AG04450 (cell line): ENCODE measurements at regions not wholly inside any gene's neighbourhood (a gene's known extent, or its start where the extent isn't known, plus 50 kb on each side); places are given as distances from the start of the nearest gene placed in this dataset.
"Not testable (repeated sequence)": the region's sequence is repeated elsewhere in the genome, so short reads cannot be mapped to it uniquely, and the experiment has no call there.

Experiments used
- CTCF ChIA-PET: fragments of 300-600, 350-600 bp; formaldehyde crosslinking; extraction: SDS; loops from one replicate; lab custom pipeline; 2022; ENCODE audit warnings: antibody characterized with exemption, inconsistent platforms; lab: Charles Lee
- POLR2A ChIA-PET: fragments of 350-600 bp; formaldehyde crosslinking; extraction: SDS; loops from one replicate; lab custom pipeline; 2021; ENCODE audit warnings: antibody characterized with exemption, inconsistent platforms; lab: Yijun Ruan, JAX
- DNase-seq: peaks from one replicate; pipeline ENCODE4 v3.0.0-alpha.2; 2011; ENCODE audit warnings: low read depth, low spot score
- H3K27ac ChIP-seq: one replicate; pipeline ENCODE4 v1.5.1; 2012; ENCODE audit warnings: low read depth, low read length, control low read depth
- H3K27me3 ChIP-seq: one replicate; pipeline ENCODE4 v1.6.0; 2012; ENCODE audit warnings: low read length; ENCODE audit not compliant: control insufficient read depth, insufficient read depth
- H3K4me3 ChIP-seq: 2 replicates; pipeline ENCODE4 v1.5.1; 2011; ENCODE audit warnings: mild to moderate bottlenecking, low read depth, low read length, control low read depth
- H3K9me3 ChIP-seq: 2 replicates; pipeline ENCODE4 v1.5.1; 2012; ENCODE audit warnings: low read length; ENCODE audit not compliant: control insufficient read depth, insufficient read depth
- TF ChIP-seq, protein P1 (sequence below): IDR thresholded peaks from 2 replicates; pipeline ENCODE4 v1.5.1; 2011; ENCODE audit warnings: low read depth, low read length, control low read depth, inconsistent platforms

- ChIA-PET POLR2A (no interaction called here), CTCF (no interaction called here)
- TF ChIP-seq, protein P1, sequence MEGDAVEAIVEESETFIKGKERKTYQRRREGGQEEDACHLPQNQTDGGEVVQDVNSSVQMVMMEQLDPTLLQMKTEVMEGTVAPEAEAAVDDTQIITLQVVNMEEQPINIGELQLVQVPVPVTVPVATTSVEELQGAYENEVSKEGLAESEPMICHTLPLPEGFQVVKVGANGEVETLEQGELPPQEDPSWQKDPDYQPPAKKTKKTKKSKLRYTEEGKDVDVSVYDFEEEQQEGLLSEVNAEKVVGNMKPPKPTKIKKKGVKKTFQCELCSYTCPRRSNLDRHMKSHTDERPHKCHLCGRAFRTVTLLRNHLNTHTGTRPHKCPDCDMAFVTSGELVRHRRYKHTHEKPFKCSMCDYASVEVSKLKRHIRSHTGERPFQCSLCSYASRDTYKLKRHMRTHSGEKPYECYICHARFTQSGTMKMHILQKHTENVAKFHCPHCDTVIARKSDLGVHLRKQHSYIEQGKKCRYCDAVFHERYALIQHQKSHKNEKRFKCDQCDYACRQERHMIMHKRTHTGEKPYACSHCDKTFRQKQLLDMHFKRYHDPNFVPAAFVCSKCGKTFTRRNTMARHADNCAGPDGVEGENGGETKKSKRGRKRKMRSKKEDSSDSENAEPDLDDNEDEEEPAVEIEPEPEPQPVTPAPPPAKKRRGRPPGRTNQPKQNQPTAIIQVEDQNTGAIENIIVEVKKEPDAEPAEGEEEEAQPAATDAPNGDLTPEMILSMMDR = no peak
- Histone ChIP-seq H3K4me3 (no peak overlapping the region), H3K27me3 (no peaks in the 10 kb centered on the region), H3K9me3 (no peaks in the 10 kb centered on the region), H3K27ac (no peak overlapping the region)
- no peak for DNase-seq
Measured at GRCh38 chr5:67773411-67774266, 441.9 kb upstream of the PIK3R1 start.

DNA sequence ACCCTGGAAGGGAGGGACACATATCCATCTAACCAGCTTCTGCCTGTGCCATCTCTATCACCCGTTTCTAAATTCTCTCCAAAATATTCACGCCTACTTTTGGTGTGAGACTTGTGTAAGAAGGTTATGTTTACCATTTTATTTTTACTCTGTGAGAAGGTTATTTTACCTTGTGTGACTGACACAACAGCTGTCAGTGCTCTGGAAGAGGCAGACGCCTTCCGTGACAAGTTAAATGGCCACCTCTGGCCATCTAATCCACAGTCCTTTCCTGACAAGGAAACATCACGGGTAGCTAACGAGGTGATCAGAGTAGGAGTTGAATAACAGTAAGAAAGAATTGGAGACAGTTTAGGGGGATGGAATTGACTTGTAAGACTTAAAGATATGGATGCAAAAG is 443.8 kb upstream of the PIK3R1 start:
- ChIA-PET POLR2A (no interaction called here), CTCF (no interaction called here)
- no peak for DNase-seq
- Histone ChIP-seq H3K9me3 (no peaks in the 10 kb centered on the region), H3K27ac (no peak overlapping the region), H3K4me3 (no peak overlapping the region), H3K27me3 (no peaks in the 10 kb centered on the region)
- TF ChIP-seq, protein P1 = no peak

GRCh38 chr5:67771221-67771620 is 444.3 kb upstream of the PIK3R1 start:
- POLR2A ChIA-PET = no interaction called here
- Histone ChIP-seq H3K9me3 (no peaks in the 10 kb centered on the region), H3K27me3 (no peaks in the 10 kb centered on the region), H3K4me3 (no peak overlapping the region), H3K27ac (no peak overlapping the region)
- CTCF ChIA-PET = no interaction called here
- TF ChIP-seq, protein P1 = no peak
- DNase-seq = no peak

DNA sequence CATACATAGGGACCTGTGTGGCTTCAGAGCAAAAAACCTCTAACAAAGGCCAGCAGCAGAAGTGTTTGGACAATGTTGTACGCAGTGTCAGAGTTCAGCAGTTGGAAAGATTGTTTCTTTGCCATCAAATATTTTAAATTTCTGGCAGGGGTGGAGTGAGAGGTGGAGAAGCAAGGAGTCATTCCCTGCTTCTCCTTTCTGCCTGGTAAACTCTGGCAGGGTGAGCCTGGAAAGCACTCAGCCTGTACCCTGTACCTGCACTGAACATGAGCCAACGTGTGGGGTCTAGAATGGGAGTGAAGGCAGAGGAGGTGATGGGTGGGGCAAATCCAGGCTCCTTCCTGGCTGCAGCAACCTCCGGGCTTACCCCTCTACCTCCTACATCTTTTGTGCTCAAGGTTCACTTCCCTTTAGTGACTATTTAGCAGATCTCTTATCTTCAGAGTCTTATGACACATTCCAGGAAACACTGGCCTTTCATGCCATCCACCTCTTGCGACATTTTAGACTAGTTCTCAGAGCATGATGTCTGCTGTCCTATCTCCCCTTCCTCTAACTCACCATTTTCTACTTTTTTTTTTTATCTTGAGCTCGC is 445.0 kb upstream of the PIK3R1 start:
- Histone ChIP-seq H3K4me3 (no peak overlapping the region), H3K27me3 (no peaks in the 10 kb centered on the region), H3K27ac (no peak overlapping the region), H3K9me3 (no peaks in the 10 kb centered on the region)
- CTCF ChIA-PET = no interaction called here
- DNase-seq = no peak
- TF ChIP-seq, protein P1 = no peak
- POLR2A ChIA-PET = no interaction called here

DNA sequence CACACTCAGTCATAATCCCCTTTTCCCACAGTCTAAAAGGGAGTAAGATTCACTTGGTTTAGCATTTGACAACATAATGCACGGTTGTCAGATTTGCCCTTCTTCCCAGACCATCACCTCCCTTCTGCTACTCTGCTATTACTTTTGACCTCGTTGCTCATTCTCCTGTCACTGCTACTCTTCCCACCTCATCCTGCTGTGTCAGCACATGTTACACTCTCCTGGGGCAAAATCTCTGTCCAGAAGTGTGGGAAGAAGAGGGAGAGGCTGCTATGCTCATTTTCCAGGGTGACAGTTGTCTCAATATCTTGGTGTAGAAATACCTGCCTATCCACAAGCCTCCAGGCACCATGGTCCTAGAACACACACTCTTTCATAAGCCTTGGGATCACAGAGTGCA is 449.9 kb upstream of the PIK3R1 start:
- Histone ChIP-seq H3K4me3 (no peak overlapping the region), H3K27ac (no peak overlapping the region), H3K27me3 (no peaks in the 10 kb centered on the region), H3K9me3 (no peaks in the 10 kb centered on the region)
- ChIA-PET POLR2A (no interaction called here), CTCF (no interaction called here)
- TF ChIP-seq, protein P1 = no peak
- no peak for DNase-seq

DNA sequence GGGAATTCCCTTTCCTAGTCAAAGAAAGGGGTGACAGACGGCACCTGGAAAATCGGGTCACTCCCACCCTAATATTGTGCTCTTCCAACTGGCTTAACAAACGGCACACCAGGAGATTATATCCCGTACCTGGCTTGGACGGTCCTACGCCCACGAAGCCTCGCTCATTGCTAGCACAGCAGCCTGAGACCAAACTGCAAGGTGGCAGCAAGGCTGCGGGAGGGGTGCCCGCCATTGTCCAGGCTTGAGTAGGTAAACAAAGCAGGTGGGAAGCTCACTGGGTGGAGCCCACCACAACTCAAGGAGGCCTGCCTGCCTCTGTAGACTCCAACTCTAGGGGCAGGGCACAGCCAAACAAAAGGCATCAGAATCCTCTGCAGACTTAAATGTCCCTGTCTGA is 457.8 kb upstream of the PIK3R1 start:
- H3K27me3 ChIP-seq, POLR2A ChIA-PET, H3K4me3 ChIP-seq, H3K27ac ChIP-seq, CTCF ChIA-PET, DNase-seq, H3K9me3 ChIP-seq: not testable (repeated sequence)
